Ishikawa (cell line): ENCODE measurements at regions not wholly inside any gene's neighbourhood (a gene's known extent, or its start where the extent isn't known, plus 50 kb on each side); places are given as distances from the start of the nearest gene placed in this dataset.

Experiments
- EGR1 ChIP-seq: IDR thresholded peaks from 2 replicates; pipeline ENCODE4 v1.6.1; 2012
- MAX ChIP-seq: IDR thresholded peaks from 2 replicates; pipeline ENCODE4 v1.6.1; 2012
- TAF1 ChIP-seq: IDR thresholded peaks from 2 replicates; pipeline ENCODE4 v1.6.1; 2012; ENCODE audit warnings: low read depth, mild to moderate bottlenecking
- USF1 ChIP-seq: IDR thresholded peaks from 2 replicates; pipeline ENCODE4 v1.6.1; 2012

GRCh38 chr15:95449230-95449628 is 881.3 kb upstream of the NR2F2 start:
- TF ChIP-seq TAF1 (no peak), EGR1 (no peak), MAX (no peak), USF1 (no peak)
